OCI-LY7 (cell line): ENCODE measurements at regions not wholly inside any gene's neighbourhood (a gene's known extent, or its start where the extent isn't known, plus 50 kb on each side); places are given as distances from the start of the nearest gene placed in this dataset.

ENCODE experiments used
- BruUV-seq: library from RNA; stranded (reverse); fragments of 400-500 nt; replicated peaks from 2 replicates; lab custom pipeline; 2021; lab: Mats Ljungman, UMichigan
- CTCF ChIA-PET: fragments of 300-600 bp; sonication (Branson Sonifier 250); formaldehyde crosslinking; loops from one replicate; lab custom pipeline; 2022; ENCODE audit warnings: antibody characterized with exemption; ENCODE audit not compliant: unreplicated experiment; lab: Charles Lee
- POLR2A ChIA-PET: fragments of 300-600 bp; sonication (Branson Sonifier 250); formaldehyde crosslinking; loops from one replicate; lab custom pipeline; 2022; ENCODE audit warnings: antibody characterized with exemption; lab: Charles Lee
- DNase-seq: peaks from one replicate; pipeline ENCODE4 v3.0.0-alpha.2; 2015; ENCODE audit warnings: low spot score
- H2AFZ ChIP-seq: fragments of 200-600 bp; sonication (generic), shearing (Covaris generic); 2 replicates; pipeline ENCODE4 v1.6.1; 2014; ENCODE audit warnings: mild to moderate bottlenecking, antibody characterized with exemption, low read length, moderate library complexity
- H3K27ac ChIP-seq: fragments of 200-600 bp; sonication (generic); 2 replicates; pipeline ENCODE4 v1.5.1; 2014; ENCODE audit warnings: mixed run types, low read depth, mild to moderate bottlenecking, moderate library complexity, low read length, inconsistent platforms; ENCODE audit not compliant: poor library complexity, severe bottlenecking
- H3K36me3 ChIP-seq: fragments of 200-600 bp; sonication (generic); 2 replicates; pipeline ENCODE4 v1.6.1; 2014; ENCODE audit warnings: mild to moderate bottlenecking, antibody characterized with exemption, low read length, moderate library complexity, mixed read lengths; ENCODE audit not compliant: insufficient read depth
- H3K4me1 ChIP-seq: fragments of 200-600 bp; sonication (generic); 2 replicates; pipeline ENCODE4 v1.5.1; 2014; ENCODE audit warnings: mild to moderate bottlenecking, low read length; ENCODE audit not compliant: insufficient read depth, poor library complexity, severe bottlenecking
- H3K4me2 ChIP-seq: fragments of 200-600 bp; sonication (generic); 2 replicates; pipeline ENCODE4 v1.6.1; 2014; ENCODE audit warnings: mild to moderate bottlenecking, low read length
- H3K4me3 ChIP-seq: fragments of 200-600 bp; sonication (generic); 2 replicates; pipeline ENCODE4 v1.5.1; 2014; ENCODE audit warnings: mild to moderate bottlenecking, low read depth, low read length; ENCODE audit not compliant: poor library complexity, severe bottlenecking
- H3K79me2 ChIP-seq: fragments of 200-600 bp; sonication (generic); 2 replicates; pipeline ENCODE4 v1.6.1; 2016; ENCODE audit warnings: low read depth, mild to moderate bottlenecking, low read length, moderate library complexity, mixed read lengths; ENCODE audit not compliant: insufficient read depth
- H3K9me2 ChIP-seq: fragments of 200-600 bp; sonication (generic); 2 replicates; pipeline ENCODE4 v1.6.1; 2016; ENCODE audit warnings: mild to moderate bottlenecking, low read length, mixed read lengths; ENCODE audit not compliant: insufficient read depth
- H3K9me3 ChIP-seq: fragments of 200-600 bp; sonication (generic); 2 replicates; pipeline ENCODE4 v1.6.1; 2014; ENCODE audit warnings: mild to moderate bottlenecking, mixed run types, low read length, mixed read lengths
- H4K20me1 ChIP-seq: fragments of 200-600 bp; sonication (generic); 2 replicates; pipeline ENCODE4 v1.6.1; 2014; ENCODE audit warnings: mild to moderate bottlenecking, antibody characterized with exemption, low read length, moderate library complexity, mixed read lengths; ENCODE audit not compliant: insufficient read depth
- CTCF ChIP-seq: fragments of 200-600 bp; sonication (generic); conservative IDR thresholded peaks from 2 replicates; pipeline ENCODE4 v1.5.1; 2014; ENCODE audit warnings: mild to moderate bottlenecking, antibody characterized with exemption, low read length, moderate library complexity, mixed read lengths
- EZH2phosphoT487 ChIP-seq: fragments of 200-600 bp; sonication (generic); IDR thresholded peaks from 2 replicates; pipeline ENCODE4 v1.6.1; 2018; ENCODE audit warnings: low read depth, borderline replicate concordance, mild to moderate bottlenecking, mixed run types, antibody characterized with exemption, low read length, moderate library complexity, mixed read lengths
- intact Hi-C: fragments of 100-400 bp; cut with micrococcal nuclease; formaldehyde crosslinking; loops from one replicate; pipeline ENCODE4 v1.10.0; 2022; ENCODE audit not compliant: unreplicated experiment

GRCh38 chr14:53237488-53237887 is 84.4 kb upstream of the DDHD1 start:
- H2AFZ ChIP-seq: no peak overlapping the region
- no peaks in the 10 kb centered on the region for H3K36me3 ChIP-seq
- no peak overlapping the region for H3K4me3 ChIP-seq
- no TSS peak for BruUV-seq
- H3K27ac ChIP-seq: no peak overlapping the region
- H4K20me1 ChIP-seq: no peaks in the 10 kb centered on the region
- H3K79me2 ChIP-seq: no peaks in the 10 kb centered on the region
- intact Hi-C loops: no loop called here
- CTCF ChIA-PET: no interaction called here
- no peak overlapping the region for H3K4me2 ChIP-seq
- H3K9me2 ChIP-seq: no peaks in the 10 kb centered on the region
- no peaks in the 10 kb centered on the region for H3K4me1 ChIP-seq
- TF ChIP-seq EZH2phosphoT487: no peak
- TF ChIP-seq CTCF: no peak
- no peak for DNase-seq
- POLR2A ChIA-PET: no interaction called here
- no peaks in the 10 kb centered on the region for H3K9me3 ChIP-seq

DNA sequence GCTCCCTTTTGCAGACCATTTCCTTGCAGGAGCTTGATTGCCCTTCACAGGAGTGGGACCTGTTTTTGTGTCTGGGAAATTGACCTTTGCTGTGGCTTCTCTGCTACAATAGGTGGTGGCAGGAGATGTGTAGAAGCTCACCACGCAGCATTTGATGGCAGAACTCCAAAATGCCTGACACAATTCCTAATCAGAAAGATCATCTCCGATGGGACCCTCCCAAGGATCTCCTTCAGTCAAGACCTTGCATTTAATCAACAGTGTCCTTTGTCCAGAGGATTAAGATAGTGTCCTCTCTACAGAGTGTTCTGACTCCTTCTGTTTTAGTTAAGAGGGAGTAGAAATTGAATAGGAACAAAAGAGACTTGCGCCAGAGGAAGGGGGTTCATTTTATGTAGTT is 83.6 kb upstream of the DDHD1 start:
- no TSS peak for BruUV-seq
- CTCF ChIA-PET: no interaction called here
- intact Hi-C loops: no loop called here
- H3K4me3 ChIP-seq: no peak overlapping the region
- POLR2A ChIA-PET: interaction anchor here (0.5 kb wide), 1 partner anchor 125 kb away, joined by 3 read pairs; no protein-coding TSS in a partner anchor
- TF ChIP-seq EZH2phosphoT487 (no peak), CTCF (no peak)
- H3K27ac ChIP-seq: no peak overlapping the region
- H3K79me2 ChIP-seq: no peaks in the 10 kb centered on the region
- no peaks in the 10 kb centered on the region for H4K20me1 ChIP-seq
- no peaks in the 10 kb centered on the region for H3K4me1 ChIP-seq
- H3K4me2 ChIP-seq: no peak overlapping the region
- H3K9me3 ChIP-seq: no peaks in the 10 kb centered on the region
- H3K9me2 ChIP-seq: no peaks in the 10 kb centered on the region
- no peak for DNase-seq
- H2AFZ ChIP-seq: no peak overlapping the region
- no peaks in the 10 kb centered on the region for H3K36me3 ChIP-seq

DNA sequence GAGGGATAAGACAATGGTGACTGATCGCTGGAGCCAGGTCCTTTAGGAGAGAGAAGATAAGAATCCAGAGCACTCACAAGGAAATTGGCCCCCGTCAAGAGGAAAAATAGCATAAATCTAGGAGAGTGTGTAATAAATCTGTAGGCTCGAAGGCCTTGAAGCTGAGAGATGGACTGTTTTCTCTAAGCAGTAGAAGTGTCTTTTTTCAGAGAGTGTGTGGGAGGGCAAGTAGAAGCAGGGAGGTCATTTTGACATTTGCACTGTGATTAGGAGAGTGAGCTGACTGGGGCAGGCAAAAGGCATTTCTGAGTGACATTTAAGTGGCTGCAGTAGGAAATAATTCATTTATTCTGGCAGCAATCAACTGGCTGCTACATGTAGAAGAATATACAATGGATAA is 78.0 kb upstream of the DDHD1 start:
- no TSS peak for BruUV-seq
- H3K36me3 ChIP-seq: no peaks in the 10 kb centered on the region
- H3K9me2 ChIP-seq: no peaks in the 10 kb centered on the region
- no peaks in the 10 kb centered on the region for H3K4me1 ChIP-seq
- H3K4me2 ChIP-seq: no peak overlapping the region
- intact Hi-C loops: no loop called here
- H3K9me3 ChIP-seq: no peaks in the 10 kb centered on the region
- no peak for DNase-seq
- ChIA-PET POLR2A (no interaction called here), CTCF (no interaction called here)
- H3K4me3 ChIP-seq: no peak overlapping the region
- TF ChIP-seq EZH2phosphoT487 (no peak), CTCF (no peak)
- no peak overlapping the region for H3K27ac ChIP-seq
- no peaks in the 10 kb centered on the region for H4K20me1 ChIP-seq
- no peak overlapping the region for H2AFZ ChIP-seq
- H3K79me2 ChIP-seq: no peaks in the 10 kb centered on the region
